ENCODE measurements at regions not wholly inside any gene's neighbourhood (a gene's known extent, or its start where the extent isn't known, plus 50 kb on each side); places are given as distances from the start of the nearest gene placed in this dataset.

- DNase-seq (ENCODE audit: insufficient read length, low spot score) (no peak), FAIRE-seq (no peak)
- TF ChIP-seq CTCF (IDR thresholded peaks at IDR 0.05; ENCODE audit: insufficient read depth, missing control alignments) = no peak
These were observed 142.3 kb upstream of the ZNF804B start for GRCh38 chr7:88617185-88617584.

- no peak for FAIRE-seq
- DNase-seq (ENCODE audit: insufficient read length, low spot score) = no peak
- TF ChIP-seq CTCF (IDR thresholded peaks at IDR 0.05; ENCODE audit: insufficient read depth, missing control alignments) = no peak
These were observed 144.2 kb upstream of the ZNF804B start for GRCh38 chr7:88615336-88615735.

GRCh38 chr7:88614736-88615135 is 144.8 kb upstream of the ZNF804B start:
- FAIRE-seq = no peak
- DNase-seq (ENCODE audit: insufficient read length, low spot score) = no peak
- TF ChIP-seq CTCF (IDR thresholded peaks at IDR 0.05; ENCODE audit: insufficient read depth, missing control alignments) = no peak

GRCh38 chr7:88610942-88611341 is 148.6 kb upstream of the ZNF804B start:
- no peak for DNase-seq (ENCODE audit: insufficient read length, low spot score)
- no peak for TF ChIP-seq CTCF (IDR thresholded peaks at IDR 0.05; ENCODE audit: insufficient read depth, missing control alignments)
- no peak for FAIRE-seq

- DNase-seq (ENCODE audit: insufficient read length, low spot score) = no peak
- TF ChIP-seq CTCF (IDR thresholded peaks at IDR 0.05; ENCODE audit: insufficient read depth, missing control alignments) = no peak
- no peak for FAIRE-seq
These were observed 158.8 kb upstream of the ZNF804B start for GRCh38 chr7:88600695-88601094.

- TF ChIP-seq CTCF (IDR thresholded peaks at IDR 0.05; ENCODE audit: insufficient read depth, missing control alignments) = no peak
- FAIRE-seq = no peak
- no peak for DNase-seq (ENCODE audit: insufficient read length, low spot score)
These were observed 160.0 kb upstream of the ZNF804B start for GRCh38 chr7:88599528-88599927.

GRCh38 chr7:88597941-88598425 is 161.5 kb upstream of the ZNF804B start:
- FAIRE-seq (no peak), DNase-seq (ENCODE audit: insufficient read length, low spot score) (no peak)
- TF ChIP-seq CTCF (IDR thresholded peaks at IDR 0.05; ENCODE audit: insufficient read depth, missing control alignments) = no peak
